Lower lobe of right lung (tissue), 2 donors: ENCODE measurements at regions not wholly inside any gene's neighbourhood (a gene's known extent, or its start where the extent isn't known, plus 50 kb on each side); places are given as distances from the start of the nearest gene placed in this dataset.

Source experiments
- ATAC-seq, 2 donors: fragments of 200-7000 bp; cut with Tn5 transposase; one replicate each; pipeline ENCODE4 v1.9.1; 2020 to 2022; ENCODE audit warnings: mild to moderate bottlenecking in 2 of 2, moderate library complexity in 2 of 2
- DNase-seq: peaks from one replicate; pipeline ENCODE4 v3.0.0-alpha.2; 2020
- H3K27ac ChIP-seq: fragments of 200-600 bp; one replicate; pipeline ENCODE4 v1.8.0; 2022
- H3K27me3 ChIP-seq: fragments of 200-600 bp; one replicate; pipeline ENCODE4 v1.8.0; 2022; ENCODE audit warnings: low read depth
- H3K36me3 ChIP-seq: fragments of 200-600 bp; one replicate; pipeline ENCODE4 v1.8.0; 2022; ENCODE audit warnings: mild to moderate bottlenecking
- H3K4me1 ChIP-seq: fragments of 200-600 bp; one replicate; pipeline ENCODE4 v1.8.0; 2022
- H3K4me3 ChIP-seq: fragments of 200-600 bp; one replicate; pipeline ENCODE4 v1.8.0; 2022; ENCODE audit warnings: mild to moderate bottlenecking
- H3K9me3 ChIP-seq: fragments of 200-600 bp; one replicate; pipeline ENCODE4 v1.8.0; 2022
- intact Hi-C: fragments of 100-400 bp; cut with DNase I; formaldehyde crosslinking; loops from one replicate; pipeline ENCODE4 v1.11.0; 2022
- TF ChIP-seq, protein P1 (sequence below): fragments of 200-600 bp; IDR thresholded peaks from one replicate; pipeline ENCODE4 v1.8.0; 2022; ENCODE audit warnings: antibody characterized with exemption, mild to moderate bottlenecking
- donor health status: DM: no; HTN: yes; CAD: no; lungs with severe emphysema.

DNA sequence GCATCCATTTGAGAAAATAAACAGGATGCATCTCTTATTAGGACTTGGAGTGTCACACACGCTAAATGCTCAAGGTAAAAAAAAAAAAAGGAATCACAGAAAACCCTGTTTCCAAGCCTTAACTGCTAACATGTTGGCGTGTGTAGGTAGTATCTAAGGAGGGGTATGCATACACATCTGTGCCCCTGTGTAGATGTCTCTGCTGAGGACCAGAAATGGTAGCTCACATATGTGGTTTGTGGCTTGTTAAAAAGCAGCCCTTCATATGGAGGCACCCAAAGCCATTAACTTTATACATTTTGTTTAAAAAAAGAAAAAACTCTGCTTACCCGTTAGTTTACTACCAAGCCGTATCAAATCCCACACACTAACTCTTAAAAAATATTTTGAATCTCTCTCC, 314.1 kb downstream of the SNAPC1 start:
- intact Hi-C loops: no loop called here
- TF ChIP-seq, protein P1, sequence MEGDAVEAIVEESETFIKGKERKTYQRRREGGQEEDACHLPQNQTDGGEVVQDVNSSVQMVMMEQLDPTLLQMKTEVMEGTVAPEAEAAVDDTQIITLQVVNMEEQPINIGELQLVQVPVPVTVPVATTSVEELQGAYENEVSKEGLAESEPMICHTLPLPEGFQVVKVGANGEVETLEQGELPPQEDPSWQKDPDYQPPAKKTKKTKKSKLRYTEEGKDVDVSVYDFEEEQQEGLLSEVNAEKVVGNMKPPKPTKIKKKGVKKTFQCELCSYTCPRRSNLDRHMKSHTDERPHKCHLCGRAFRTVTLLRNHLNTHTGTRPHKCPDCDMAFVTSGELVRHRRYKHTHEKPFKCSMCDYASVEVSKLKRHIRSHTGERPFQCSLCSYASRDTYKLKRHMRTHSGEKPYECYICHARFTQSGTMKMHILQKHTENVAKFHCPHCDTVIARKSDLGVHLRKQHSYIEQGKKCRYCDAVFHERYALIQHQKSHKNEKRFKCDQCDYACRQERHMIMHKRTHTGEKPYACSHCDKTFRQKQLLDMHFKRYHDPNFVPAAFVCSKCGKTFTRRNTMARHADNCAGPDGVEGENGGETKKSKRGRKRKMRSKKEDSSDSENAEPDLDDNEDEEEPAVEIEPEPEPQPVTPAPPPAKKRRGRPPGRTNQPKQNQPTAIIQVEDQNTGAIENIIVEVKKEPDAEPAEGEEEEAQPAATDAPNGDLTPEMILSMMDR: no peak
- no peak overlapping the region for H3K27ac ChIP-seq
- no peaks in the 10 kb centered on the region for H3K4me1 ChIP-seq
- no peak for DNase-seq
- no peak for ATAC-seq
- H3K27me3 ChIP-seq: no peaks in the 10 kb centered on the region
- no peak overlapping the region for H3K4me3 ChIP-seq
- H3K9me3 ChIP-seq: no peaks in the 10 kb centered on the region
- H3K36me3 ChIP-seq: no peaks in the 10 kb centered on the region

GRCh38 chr14:62076825-62077605, 314.8 kb downstream of the SNAPC1 start:
- ATAC-seq (no peak), DNase-seq (no peak)
- H3K4me3 ChIP-seq: no peak overlapping the region
- no peaks in the 10 kb centered on the region for H3K27me3 ChIP-seq
- no peaks in the 10 kb centered on the region for H3K36me3 ChIP-seq
- no peaks in the 10 kb centered on the region for H3K4me1 ChIP-seq
- no peaks in the 10 kb centered on the region for H3K9me3 ChIP-seq
- H3K27ac ChIP-seq: no peak overlapping the region
- intact Hi-C loops: no loop called here
- TF ChIP-seq, protein P1: no peak

DNA sequence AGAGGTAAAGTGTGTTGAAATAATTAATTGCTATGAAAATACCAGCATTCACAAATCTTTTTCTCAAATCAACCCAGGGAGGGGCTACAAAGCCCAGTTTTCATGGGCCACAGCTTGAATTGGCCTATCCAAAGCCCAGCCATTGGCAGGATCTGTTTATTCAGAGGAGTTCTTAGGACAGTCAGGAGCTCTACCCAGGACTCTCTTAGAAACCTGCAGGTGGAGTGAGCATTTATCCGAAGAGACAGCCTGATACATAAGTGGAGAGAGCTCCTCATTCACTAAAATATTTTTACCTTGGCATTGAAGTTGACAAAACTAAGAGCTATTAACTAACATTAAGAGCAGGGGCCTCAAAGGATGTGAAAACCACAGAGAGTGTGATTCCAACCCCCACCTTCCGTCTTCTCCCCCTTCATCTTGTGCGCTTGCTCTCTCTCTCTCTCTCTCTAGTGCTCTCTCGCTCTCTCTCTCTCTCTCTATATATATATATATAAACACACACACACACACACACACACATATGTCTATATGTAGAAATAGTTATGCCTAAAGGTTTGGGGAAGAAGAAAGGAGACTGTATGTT, 315.5 kb downstream of the SNAPC1 start:
- H3K4me3 ChIP-seq: no peak overlapping the region
- intact Hi-C loops: no loop called here
- H3K27me3 ChIP-seq: no peaks in the 10 kb centered on the region
- no peaks in the 10 kb centered on the region for H3K36me3 ChIP-seq
- TF ChIP-seq, protein P1: no peak
- no peaks in the 10 kb centered on the region for H3K9me3 ChIP-seq
- H3K4me1 ChIP-seq: no peaks in the 10 kb centered on the region
- no peak for ATAC-seq
- DNase-seq: no peak
- no peak overlapping the region for H3K27ac ChIP-seq

- H3K4me1 ChIP-seq: no peaks in the 10 kb centered on the region
- H3K9me3 ChIP-seq: no peaks in the 10 kb centered on the region
- H3K4me3 ChIP-seq: no peak overlapping the region
- no peaks in the 10 kb centered on the region for H3K36me3 ChIP-seq
- no peak for ATAC-seq
- TF ChIP-seq, protein P1: no peak
- no peak overlapping the region for H3K27ac ChIP-seq
- no peak for DNase-seq
- intact Hi-C loops: no loop called here
- H3K27me3 ChIP-seq: no peaks in the 10 kb centered on the region
Observed at GRCh38 chr14:62079038-62079437, 316.8 kb downstream of the SNAPC1 start.

DNA sequence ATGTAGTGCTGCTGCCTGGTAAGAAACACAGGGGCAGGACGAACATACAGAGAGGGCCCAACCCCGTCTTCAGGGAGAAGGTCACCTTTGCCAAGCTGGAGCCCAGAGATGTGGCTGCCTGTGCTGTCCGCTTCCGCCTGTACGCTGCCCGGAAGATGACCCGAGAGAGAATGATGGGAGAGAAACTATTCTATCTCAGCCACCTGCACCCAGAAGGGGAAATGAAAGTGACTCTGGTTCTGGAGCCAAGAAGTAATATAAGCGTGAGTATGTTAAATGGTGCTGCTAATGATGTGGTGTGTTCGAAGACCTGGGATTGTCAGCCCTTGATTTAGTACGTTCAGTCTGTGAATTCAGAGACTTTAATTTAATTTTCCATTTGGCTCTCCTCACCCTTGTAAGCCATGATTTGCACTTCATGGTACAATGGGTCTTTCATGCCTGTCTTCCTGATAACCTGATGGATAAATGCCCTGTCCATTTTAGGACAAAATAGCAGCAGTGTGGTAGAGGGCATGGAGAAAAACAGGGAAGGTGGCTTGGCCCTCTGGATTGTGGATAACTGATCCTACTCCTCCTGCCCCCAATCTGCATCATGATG, 318.9 kb downstream of the SNAPC1 start:
- Histone ChIP-seq H3K27me3 (no peaks in the 10 kb centered on the region), H3K4me3 (no peak overlapping the region), H3K9me3 (peaks cover 5% of the 10 kb centered on the region), H3K27ac (no peak overlapping the region), H3K4me1 (no peaks in the 10 kb centered on the region), H3K36me3 (no peaks in the 10 kb centered on the region)
- ATAC-seq: peak in 1 of 2 donors; percentile 35
- DNase-seq: no peak
- intact Hi-C loops: no loop called here
- TF ChIP-seq, protein P1: no peak
